Mucosa of gallbladder (tissue), 1 donor: ENCODE measurements at regions not wholly inside any gene's neighbourhood (a gene's known extent, or its start where the extent isn't known, plus 50 kb on each side); places are given as distances from the start of the nearest gene placed in this dataset.
A peak's percentile ranks its signal among the peaks of the same experiment; 100 is the strongest.

ENCODE experiments used
- DNase-seq: peaks from one replicate; pipeline ENCODE4 v3.0.0-alpha.2; 2020; ENCODE audit warnings: low spot score
- donor health status: DM: no; HTN: no; CAD: no.

DNA sequence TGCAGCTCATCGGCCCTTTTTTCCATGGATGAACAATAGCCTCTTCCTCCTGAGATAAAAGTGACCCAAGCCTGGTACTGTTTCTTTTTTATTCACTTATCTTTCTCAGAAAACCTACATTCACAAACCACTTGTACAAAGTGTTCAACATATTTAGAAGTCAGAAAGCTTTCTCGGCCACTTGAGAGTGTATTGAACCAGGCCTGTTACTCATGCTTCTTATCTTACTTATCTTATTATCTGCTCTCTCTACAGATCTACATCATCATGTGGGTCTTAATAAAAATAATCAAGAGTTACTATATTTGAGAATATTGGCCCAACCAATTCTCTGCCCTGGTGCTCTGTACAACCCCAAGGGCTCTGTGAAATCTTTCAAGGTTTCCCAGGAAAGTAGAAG lies 242.1 kb downstream of the MREG start:
- DNase-seq: no peak

DNA sequence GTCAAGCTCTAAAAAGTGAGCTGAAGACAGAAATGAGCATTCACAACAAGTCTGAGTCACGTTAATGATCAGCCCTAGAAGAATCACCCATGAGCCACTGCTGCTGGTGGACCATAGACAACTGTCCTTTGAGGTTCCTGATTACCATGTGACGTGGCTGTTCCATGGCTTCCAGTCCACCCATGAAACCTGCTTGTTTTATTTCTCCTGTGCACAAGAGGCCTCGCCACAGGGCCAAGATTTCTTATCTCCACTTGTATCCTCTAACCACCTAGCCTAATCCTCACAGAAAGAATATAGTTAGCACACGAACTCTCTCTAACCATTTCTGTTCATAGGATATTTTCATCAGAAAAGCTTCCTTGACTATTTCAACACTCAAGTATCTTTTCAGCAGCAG lies 242.7 kb downstream of the MREG start:
- no peak for DNase-seq

DNA sequence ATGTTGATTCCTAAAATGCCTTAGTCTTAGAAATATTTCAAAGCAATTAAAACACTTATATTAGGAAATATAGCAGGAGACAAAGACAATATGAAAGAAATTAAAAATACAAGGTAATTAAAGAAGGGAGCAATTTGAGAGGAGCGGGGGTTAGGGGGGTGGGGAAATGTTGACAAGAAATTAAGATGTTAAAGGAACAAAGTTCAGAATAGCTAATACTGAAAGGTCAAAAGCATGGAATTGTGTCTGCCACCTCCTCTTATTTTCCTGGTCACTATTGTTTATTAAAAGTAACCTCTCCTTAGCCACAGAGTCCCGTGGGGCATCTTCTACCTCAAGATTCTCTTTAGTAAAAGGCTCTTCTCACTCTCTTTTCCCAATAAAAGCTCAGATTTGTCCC lies 244.1 kb downstream of the MREG start:
- no peak for DNase-seq

DNA sequence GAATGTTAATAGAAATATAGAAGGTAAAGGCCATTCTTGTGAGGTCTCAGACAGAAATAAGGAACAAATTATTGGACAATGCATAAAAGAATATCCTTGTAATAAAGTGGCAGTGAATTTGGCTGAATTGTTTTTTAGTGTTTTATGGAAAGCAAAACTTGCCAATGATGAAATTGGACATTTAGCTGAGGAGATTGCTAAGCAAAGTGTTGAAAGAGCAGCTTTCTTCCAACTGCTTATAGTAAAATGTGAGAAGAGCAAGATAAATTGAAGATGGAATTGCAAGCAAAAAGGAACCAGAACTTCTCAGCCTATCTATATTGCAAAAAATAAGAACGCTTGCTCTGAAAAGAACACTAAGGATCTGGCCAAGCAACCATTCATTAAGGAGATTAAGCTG lies 245.7 kb downstream of the MREG start:
- DNase-seq: no peak

DNA sequence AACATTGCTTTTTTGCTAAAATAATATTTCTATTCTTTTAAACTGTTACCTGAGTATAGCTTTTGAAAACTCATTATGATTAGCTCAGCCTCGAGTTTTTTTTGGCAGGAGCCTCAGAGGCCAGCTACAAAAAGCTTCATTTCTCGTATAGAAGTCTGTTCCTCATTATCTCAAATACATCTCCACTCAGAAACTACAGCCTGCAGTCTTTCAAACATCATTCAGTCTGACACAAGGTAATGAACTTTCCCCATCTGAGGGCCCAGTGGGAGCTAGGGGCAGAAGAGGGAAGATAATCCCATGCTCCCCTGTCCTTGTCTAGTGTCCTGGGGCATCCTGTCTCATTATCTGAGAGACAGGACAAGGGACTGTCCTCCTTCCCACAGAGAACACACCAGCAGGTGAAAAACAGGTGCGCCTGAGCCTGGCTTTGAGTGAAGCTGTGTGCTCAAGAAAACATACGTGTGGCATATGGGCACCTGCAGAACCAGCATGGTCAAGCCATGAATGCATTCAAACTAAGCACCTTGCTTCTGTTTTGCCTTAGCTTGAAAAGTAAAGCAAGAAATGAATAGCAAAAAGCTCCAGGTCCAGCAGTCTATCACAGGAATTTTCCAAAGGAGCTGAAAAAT lies 247.5 kb downstream of the MREG start:
- no peak for DNase-seq

DNA sequence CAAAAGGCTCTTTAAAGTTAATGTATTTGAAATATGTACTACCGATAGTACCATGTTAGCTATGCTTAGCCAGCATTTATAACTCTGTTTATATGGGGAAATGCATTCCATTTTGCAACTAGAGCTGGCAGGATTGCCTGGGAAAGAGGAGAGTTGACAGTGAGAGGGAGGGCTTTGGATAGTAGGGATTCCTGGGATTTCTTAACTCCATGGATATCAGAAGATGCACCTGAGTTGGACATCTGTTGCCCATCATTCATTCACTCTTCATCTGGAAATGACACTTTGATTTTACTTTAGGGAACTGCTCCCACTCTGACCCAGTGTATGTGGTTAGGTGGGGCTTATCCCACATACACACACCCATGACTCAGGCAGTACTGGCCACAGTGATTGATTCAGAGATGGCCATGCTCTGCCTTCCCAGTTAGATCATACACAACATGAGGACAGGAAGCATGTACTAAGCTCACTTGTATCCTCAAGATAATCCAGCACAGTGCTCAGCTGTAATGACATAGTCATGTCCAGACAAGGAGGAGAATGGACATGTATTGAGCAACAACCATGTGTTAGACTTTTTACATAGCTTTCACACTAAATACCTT lies 248.8 kb downstream of the MREG start:
- no peak for DNase-seq

DNA sequence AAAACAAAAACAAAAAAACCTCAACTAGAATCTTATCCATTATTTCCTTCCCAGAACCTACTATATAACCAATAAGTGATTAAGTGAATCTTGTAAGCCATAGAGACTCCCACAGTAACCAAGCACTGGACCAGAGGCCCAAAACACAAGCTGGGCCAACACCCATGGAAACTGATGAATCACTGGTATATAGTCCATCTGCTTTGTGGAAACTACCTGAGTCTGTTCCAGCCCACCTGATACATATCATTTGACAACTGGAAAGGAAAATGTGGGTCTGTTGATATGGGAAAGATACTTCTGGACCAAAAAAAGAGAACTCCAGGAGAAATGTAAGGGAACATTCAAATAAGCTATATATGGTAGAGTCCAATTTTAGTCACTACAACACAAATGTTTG lies 252.8 kb downstream of the MREG start:
- DNase-seq: no peak

DNA sequence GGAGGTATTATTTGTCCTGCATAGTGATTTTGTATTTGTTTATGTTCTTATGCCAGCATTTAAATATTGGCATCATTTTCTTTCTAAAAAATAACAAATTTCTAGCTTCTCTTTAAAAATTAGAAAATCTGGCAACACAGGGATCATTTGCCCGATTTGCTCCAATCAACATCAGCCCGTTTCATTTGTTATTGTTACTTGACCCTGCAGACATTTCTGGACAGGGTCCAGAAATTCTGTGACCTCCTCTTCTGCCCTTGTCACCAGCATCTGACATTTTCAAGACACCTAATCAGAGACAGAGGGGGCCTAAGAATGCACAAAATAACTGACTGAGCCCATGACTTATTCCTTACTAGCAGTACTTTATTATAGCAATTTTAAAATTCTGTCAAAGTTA lies 253.3 kb downstream of the MREG start:
- DNase-seq: no peak

DNA sequence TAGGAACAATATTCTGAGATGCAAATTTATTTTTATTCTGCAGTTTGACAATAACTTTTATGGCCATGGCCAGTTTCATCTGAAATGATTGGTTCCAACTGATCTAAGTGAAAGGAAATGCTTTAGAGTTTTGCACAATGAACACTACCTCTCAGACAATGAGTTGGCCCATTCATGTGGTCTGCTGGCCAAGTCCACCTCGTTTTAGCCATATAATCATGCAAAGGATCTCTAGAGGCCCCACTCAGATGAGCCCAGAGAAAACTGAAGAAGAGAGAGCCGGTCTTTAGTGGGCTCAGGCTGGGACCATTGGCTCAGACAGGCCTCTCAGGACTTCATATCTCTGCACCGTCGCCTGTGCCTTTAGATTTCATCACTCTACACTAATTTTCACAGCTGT lies 254.7 kb downstream of the MREG start:
- no peak for DNase-seq

DNA sequence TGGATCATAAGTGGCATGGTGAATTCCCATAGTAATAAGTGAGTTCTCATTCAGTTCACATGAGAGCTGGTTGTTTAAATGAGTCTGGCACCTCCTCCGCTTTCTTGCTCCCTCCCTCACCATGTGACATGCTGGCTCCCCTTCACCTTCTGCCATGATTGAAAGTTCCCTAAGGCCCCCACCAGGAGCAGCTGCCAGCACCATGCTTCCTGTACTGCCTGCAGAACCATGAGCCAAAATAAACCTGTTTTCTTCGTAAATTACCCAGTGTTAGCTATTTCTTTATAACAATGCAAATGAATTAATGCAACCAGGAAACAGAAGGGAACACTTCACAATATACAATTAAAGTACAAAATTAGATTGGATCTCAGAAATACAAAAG lies 257.0 kb downstream of the MREG start:
- DNase-seq: no peak

DNA sequence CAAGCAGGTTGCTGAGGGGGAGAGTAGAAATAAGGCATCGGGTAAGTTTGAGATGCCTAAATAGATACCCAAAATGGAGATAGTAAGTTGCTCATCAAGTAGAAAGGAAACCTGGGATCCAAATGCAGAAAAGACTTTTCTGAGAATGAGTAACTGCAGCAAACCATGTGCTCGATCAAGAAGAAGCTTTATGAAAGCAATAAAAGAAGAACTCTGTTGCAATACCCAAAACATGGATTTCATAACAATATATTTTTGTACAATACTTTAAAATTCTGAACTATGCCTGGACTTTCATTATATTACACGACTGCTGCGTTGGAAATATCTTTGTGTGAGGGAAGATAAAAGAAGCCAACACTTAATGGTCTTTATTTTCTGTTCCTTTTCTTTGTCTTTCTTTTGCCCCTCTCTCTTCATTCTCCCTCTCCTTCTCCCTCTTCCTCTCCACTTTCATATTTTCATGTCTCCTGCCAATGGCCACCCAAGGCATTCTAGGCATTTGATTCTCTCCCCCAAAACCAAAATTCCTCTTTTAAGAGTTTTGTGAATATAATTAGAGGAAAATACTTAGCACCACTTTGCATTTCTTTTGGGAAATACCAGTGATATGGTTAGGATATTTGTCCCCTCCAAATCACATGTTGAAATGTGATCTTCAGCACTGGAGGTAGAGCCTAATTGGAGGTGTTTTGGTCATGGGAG lies 257.6 kb downstream of the MREG start:
- no peak for DNase-seq

DNA sequence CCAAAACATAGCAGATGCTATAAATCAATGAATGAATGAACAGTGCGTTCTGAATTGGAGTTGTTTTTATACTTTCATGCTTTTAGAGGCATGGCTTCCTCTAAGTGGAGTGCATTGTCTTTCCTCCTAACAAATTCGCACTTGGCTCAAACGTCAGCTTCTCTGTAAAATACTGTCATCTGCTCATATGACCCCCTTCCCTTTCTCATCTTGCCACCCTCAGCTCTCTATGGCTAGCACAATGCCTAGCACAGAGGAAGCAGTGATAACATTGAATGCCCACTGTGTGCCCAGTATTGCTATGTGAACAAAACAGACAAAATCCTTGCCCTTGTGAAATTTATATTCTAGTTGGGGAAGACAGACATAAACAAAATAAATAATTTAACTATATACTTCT lies 258.8 kb downstream of the MREG start:
- no peak for DNase-seq

DNA sequence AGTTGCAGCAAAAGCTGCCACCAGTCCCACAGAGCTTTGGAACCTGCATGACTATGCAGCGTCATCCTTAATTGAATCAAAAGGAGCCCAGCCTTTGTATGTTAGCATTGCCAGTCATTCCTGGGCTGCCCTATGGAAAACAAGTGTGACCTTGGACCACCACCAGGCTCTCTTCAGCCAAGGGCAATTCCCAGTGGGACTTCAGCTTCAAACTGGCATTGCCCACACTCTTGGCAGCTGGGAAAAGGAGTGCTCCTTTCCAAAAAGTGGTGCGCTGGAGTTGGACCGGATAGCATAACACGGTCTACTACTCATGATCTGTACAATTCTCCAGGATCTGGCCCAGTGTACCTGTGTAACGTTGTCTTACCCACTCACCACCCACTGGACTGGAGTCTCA lies 259.5 kb downstream of the MREG start:
- no peak for DNase-seq

DNA sequence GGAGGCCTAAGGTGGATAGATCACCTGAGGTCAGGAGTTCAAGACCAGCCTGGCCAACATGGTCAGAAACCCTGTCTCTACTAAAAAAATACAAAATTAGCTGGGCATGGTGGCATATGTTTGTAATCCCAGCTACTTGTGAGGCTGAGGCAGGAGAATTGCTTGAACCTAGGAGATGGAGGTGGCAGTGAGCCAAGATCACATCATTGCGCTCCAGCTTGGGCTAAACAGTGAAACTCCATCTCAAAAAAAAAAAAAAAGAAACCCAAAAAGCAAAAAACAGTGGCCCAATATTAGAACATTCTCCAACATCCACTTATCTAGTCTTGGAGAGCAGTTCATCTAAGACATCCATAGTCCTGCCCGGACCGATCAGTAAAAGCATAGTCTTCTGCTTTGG lies 260.4 kb downstream of the MREG start:
- DNase-seq: no peak

DNA sequence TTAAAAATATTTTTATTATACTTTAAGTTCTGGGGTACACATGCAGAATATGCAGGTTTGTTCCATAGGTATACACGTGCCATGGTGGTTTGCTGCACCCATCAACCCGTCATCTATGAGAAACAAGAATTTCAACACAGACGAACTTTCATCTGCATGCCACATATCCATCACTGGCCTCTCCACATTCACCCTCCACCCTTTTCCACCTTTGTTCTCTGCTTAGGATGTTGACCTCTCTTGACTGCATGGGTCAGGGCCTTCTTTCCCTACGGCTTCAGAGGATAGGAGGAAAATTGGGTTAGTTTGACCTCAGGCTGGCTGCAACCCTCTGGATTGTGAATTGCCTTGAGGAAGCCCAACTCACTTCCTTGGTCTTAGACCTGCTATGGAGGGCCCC lies 260.9 kb downstream of the MREG start:
- DNase-seq: no peak

DNA sequence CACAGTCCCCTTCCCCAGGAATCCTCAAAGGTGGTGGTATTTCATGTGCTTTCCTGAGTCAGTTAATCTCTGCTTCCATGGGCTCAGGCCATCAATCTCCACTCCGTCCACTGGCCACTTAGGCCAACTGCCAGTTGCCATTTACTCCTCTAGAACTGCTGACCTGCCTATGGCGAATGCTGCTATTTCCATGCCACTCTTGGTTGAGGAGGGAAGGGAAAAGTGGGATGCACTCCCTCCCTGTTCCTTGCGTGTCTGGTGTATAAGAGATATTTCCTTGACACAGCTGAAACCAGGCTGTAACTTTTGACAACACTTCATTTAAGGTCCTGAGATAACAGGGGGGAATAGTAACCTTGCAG lies 261.5 kb downstream of the MREG start:
- no peak for DNase-seq

DNA sequence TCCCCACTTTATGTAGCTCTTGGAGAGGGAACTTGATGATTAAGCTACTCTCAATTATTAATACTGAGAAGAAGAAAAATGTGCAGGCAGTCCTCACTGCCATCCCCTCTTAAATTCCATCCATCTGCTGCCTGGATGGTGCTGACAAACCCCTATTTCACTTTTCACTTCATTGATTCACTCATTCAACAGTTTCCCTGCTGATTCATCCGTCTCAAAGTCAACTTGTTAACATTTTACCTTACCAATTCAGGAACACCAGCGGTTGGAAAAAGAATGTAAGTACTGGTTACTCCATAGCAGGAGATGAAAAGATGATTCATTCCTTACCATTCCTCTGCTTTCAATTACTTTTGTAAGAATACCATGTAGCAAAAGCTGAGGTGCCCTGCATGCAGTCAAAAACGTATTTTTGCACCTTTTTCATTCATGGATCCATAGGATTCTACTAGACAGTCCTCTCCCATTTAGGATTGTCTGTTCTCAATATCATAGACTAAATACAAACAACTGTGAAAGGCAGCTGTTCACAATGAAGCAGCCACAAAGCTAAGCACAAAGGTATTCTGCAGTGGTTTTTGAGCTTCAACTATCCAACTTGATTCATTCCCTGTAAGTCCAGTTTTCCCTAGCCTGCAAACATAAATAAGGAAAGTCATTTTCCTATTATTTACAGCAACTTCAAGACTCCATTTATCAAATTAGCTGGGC lies 262.0 kb downstream of the MREG start:
- no peak for DNase-seq

DNA sequence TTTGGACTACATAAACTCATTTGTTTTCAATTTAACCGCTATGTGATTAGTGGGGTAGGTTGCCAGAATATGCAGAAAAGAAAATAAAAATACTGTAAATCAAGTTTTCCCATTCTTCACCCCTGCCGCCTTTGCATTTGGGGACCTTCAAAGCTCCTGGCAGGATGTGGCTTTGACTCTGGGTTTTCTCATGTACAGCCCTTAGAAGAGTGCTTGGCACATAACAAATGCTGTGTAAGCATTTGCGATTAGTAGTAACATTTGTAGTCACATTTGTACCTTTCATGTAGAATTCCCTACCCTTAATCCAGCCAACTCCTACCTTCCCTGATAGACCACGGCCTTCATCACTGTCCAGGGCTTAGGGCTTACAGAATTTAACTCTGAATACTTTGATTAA lies 262.6 kb downstream of the MREG start:
- DNase-seq: no peak

DNA sequence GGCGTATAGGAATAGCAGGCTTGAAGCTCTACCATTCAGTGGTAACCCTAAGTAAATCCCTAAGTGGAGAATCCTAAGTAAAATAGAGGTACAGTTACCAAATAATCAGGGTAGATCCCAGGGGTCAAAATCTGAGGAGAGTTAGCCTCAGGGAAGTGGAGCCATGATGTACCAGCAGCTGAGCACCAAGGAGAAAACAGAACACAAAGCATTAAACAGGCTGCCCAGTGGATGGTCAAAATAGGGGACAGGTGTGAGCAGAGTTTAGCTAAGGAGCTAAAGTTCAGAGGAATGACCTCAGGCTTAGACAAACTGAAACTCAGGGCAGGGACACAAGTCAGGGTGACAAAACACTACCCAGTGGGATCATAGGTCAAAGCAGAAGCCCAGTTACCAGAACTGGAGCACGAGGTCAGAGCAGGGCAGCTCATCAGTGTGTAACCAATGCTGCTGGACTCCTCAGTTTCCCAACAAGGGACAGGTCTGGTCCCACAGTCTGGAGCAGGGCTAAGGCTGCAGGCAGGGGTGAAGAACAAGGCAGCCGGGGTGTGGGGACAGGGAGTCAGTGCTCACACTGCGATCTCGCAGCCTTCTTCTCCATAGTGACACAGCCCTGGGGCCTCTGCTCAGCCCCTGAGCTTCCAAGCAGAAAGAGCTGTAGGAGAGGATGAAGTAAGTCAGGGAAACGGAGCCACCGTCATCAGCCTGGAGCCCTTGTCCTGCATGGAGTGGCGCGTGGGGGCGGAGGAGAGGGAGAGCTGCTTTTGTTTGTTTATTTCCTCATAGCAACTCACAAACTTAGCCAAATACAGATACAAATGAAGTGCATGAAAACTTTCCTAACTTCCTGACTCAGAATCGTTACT lies 264.0 kb downstream of the MREG start:
- peak; percentile 36 for DNase-seq

DNA sequence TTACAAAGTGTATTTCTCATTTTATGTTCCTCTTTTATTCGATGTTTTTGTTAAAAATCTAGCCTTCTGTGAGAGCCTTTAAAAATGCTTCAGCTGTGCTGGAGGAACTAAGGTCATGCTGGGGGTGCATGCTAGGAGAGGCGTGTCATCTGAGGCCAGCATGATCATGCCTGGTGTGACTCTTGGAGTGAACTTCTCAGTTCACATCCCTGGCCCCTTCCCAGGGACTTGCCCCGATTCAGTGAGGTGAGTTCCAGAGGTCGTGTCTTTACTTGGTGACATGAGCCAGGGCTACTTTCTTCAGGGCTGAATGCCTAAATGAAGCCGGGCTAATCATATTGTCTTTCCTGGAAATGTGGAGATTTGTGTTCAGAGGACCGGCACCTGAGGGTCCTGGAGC lies 264.9 kb downstream of the MREG start:
- peak; percentile 30 for DNase-seq

DNA sequence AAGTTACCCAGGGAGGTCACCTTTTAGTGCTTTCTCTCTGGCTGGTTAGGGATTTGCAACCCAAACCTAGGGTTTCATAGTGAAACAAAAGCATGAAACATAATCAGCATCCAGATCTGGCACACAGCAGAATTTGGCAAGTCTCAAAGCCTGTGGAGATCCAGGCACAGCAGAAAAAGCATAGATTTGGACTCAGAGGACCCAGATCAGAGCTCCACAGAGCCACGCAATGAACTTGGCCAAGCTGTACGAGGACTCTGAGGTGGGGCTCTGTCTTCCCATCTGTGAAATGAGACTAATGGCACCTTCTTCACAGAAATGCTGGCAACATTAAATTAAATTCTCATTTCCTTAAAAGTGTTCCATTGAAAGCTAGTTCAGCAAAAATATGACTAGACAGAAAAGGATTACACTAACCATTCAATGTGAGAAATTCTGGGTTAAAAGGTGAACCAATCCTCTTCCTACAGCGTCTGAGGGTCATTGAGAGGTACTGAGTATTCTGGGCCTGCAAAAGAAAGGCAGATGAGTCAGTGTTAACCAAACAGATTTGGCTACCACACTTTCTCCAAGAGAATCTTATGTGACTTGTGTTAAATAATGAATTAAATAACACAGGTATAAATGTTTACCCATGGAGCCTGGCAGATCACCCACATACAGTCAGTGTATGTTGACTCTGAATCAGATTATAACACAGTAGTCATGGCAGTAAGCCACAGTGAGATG lies 266.3 kb downstream of the MREG start:
- DNase-seq: no peak
